OCI-LY3 (cell line): ENCODE measurements at regions not wholly inside any gene's neighbourhood (a gene's known extent, or its start where the extent isn't known, plus 50 kb on each side); places are given as distances from the start of the nearest gene placed in this dataset.

Source experiments
- CTCF ChIP-seq: fragments of 200-600, 300-600 bp; sonication (generic); IDR thresholded peaks from 2 replicates; pipeline ENCODE4 v1.5.1; 2014; ENCODE audit warnings: antibody characterized with exemption, low read length, low read depth
- EZH2phosphoT487 ChIP-seq: fragments of 200-600 bp; shearing (Covaris generic); IDR thresholded peaks from 2 replicates; pipeline ENCODE4 v1.6.1; 2018; ENCODE audit warnings: antibody characterized with exemption, mixed run types, low read depth

- TF ChIP-seq EZH2phosphoT487 (no peak), CTCF (no peak)
Observed at GRCh38 chr12:4134448-4135263, 138.9 kb upstream of the CCND2 start.
